Islet of Langerhans (tissue), 1 donor: ENCODE measurements at regions not wholly inside any gene's neighbourhood (a gene's known extent, or its start where the extent isn't known, plus 50 kb on each side); places are given as distances from the start of the nearest gene placed in this dataset.

Experiments used
- FAIRE-seq: peaks from one replicate; lab custom pipeline; 2011; peaks lifted over from hg19 to GRCh38; lab: Jason Lieb, UNC

DNA sequence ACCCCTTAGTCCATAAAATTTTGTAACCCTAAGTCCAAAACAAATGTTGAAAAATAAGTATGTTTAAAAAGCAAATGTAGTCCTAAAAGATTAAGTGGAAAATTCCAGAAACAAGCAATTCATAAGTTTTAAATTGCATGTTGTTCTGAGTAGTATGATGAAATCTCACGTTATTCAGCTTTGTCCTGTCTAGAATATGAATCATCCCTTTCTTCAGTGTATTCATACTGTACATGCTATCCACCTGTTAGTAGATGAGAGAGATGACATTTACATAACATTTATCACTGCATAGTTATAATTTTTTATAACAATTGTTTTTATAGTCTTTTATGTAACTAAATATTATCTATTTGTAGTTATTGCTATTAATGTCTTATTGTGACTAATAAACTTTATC, 622.3 kb upstream of the CHORDC1 start:
- peak; percentile 76 for FAIRE-seq

DNA sequence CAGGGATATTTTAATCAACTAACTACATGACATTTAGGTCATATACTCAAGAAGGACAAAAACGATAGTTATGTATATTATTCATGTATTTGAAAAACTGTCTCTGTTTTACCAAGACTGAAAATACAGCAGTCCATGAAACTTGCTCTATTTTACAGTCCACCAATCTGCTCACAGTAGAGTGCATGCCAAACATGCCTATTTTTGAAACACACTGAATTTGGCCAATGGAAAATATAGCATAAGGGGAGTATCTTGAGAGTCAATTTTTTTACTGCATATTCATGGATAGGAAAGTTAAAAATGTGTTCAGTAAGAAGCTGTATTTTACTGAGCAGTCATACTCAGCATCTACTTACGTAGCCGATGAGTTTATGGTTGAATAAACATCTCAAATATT, 621.2 kb upstream of the CHORDC1 start:
- peak; percentile 96 for FAIRE-seq

DNA sequence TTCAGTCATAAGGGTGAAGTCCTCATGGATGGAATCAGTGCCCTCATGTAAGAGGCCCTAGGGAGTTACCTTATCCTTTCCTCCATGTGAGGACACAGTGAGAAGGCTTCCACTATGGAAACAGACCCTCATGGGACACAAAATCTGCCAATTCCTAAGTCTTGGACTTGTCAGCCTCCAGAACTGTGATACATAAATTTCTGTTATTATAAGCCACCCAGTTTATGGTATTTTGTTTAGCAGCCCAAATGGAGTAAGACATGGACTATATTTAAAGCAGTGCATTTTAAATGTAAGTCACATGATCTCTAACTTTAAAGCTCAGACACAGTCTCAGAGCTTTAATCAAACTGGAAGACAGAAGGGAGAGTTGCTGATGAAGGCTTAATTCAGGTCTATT, 619.8 kb upstream of the CHORDC1 start:
- no peak for FAIRE-seq

DNA sequence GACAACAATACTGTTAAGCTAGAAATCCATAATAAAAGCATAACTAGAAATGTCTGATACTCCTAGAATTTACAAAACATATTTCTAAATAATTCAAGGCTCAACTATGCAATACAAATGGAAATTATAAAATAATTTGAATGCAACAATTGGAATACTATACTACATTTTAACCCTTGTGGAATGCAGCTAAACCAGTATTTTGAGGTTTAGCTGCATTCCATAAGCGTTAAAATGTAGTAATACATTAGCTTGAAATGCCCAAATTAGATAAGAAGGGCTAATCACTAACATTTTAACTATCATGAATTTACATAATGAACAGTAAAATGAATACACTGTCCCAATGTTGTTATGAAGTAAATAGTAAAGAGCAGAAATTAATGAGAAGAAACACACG, 617.2 kb upstream of the CHORDC1 start:
- no peak for FAIRE-seq

DNA sequence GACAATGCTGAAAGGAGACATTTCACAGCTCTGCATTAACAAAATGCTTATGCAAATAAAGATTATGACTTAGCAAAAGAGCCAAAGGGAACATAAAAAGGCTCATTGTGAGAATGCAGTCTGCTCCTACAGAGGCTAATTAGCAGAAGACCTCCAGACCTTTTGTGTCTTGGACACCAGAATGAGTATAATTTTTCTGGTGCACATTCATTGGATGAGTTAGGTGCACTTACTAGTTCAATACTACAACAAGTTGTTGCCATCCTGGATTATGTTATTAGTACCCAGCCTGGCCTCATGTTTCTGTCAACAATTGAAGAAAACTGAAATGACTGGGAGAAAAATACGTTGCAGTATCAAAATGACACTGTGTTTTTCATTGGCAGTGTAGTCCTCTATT, 613.2 kb upstream of the CHORDC1 start:
- no peak for FAIRE-seq

DNA sequence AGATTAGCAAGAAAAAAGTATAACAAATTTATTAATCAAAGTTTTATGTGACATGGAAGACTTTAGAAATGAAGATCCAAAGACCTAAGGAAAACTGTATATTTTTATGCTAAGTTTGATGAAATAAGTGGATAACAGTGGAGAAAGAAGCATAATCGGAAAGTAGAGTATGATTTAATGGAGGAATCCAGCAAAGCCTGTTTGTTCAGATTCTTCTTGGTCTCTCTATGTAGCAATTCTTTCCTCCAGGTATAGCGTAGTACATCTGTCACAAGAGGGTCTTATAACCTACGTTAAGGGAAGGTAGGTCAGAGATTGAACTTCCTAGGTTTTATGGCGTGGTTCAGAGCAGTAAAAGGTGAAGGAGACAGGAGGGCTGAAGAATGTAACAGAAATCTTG, 600.6 kb upstream of the CHORDC1 start:
- FAIRE-seq = no peak

DNA sequence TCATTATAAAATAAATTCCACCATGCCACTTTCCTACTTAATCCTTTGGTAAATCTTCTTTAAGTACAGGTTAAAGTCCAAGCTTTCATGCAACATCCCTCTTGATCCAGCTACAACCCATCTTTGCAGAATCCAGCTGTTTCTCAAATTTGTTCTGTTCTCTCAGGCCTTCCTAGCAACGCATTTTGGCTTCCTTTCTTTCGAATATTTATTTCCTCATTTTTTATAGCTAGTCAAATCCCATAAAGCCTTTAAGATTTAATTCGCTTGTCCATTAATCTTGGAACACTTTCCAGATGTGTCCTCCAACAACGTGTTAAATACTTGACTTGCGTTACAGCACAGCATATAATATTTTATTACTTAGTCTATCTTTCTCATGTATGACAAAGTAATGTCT, 600.1 kb upstream of the CHORDC1 start:
- no peak for FAIRE-seq

DNA sequence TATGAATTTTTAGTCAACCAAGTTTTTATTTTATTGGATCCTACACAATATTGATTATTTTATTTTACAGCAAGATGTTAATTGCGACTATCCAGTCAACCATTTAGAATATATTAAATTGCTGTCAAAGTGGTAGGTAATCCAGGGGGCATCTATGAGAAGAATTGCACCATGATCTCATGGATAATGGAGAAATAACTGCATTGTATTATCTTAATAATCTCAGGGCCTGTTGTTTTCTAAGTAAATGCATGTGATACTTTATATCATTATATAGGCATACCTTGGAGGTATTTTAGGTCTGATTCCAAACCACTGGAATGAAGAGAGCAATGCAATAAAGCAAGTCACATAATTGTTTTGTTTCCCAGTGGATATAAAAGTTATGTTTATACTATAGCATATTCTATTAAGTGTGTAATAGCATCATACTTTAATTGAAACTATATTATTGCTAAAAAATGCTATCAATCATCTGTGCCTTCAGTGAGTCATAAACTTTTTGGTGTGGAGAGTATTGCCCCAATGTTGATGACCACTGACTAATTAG, 595.4 kb upstream of the CHORDC1 start:
- FAIRE-seq = no peak

DNA sequence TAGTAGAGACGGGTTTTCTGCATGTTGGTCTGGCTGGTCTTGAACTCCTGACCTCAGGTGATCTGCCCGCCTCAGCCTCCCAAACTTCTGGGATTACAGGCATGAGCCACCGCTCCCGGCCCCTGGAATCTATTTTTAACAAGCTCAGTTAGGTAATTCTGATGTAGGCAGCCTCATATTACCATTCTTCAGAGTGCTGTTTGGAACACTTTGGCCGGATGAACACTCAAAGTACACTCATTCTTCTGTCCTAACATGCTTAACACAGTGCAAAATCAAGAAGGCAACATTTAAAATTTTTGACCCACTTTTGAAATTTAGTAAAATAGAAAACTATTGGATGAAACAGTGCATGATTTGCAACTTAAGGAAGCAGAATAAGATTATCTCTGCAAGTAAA, 586.7 kb upstream of the CHORDC1 start:
- FAIRE-seq = no peak

DNA sequence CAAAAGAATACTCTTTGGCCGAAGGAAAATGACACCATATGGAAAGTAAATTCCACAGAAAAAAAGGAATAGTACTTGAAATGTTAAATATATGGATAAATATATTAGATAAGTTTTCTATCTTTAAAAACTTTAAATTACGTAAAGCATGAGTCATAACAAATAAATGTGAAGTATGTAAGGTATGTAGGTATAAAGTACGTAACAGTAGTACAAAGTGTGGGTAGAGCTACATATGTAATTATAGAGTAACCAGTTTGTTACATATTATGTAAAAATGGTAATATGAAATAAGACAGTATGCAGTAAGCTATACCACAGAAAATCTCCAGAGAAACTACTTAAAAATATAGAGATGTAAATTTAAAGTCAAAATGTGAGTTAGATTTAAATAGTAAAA, 582.3 kb upstream of the CHORDC1 start:
- FAIRE-seq = no peak

DNA sequence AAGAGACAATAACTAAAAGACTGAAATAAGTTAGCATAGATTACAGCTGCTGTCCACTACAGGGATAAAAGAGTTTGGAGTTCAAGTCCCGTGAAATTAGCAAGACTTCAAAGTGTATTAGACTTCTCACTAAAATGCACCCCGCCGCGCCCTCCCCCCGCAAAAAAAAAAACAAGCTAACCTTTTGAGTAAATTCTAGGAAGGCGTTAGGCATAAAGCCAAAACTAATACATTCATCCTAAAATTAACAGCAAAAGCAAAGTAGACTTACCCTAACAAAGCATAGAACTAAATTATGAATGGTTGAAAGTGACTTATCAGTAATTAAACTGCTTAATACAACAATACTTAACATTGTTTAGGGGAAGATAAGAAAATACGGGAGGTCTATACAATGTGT, 581.0 kb upstream of the CHORDC1 start:
- FAIRE-seq = no peak

DNA sequence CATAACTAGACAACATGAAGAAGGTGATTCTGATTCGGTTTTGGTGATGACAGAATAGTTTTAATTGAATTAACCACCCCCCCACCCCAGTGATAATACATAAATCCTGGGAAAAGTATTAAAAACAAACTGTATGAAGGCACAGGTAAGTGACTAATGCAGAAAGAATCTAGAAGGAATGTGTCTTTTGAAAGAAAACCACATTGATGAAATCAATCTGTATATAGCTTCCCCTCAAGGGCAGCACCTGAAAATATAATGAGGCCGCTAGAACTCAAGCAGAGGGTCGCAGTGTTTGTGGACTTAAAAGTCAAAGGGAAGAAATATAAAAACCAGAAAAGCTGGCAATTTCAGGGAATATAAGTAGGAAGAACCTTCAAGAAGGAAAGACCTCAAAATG, 580.5 kb upstream of the CHORDC1 start:
- FAIRE-seq = no peak

DNA sequence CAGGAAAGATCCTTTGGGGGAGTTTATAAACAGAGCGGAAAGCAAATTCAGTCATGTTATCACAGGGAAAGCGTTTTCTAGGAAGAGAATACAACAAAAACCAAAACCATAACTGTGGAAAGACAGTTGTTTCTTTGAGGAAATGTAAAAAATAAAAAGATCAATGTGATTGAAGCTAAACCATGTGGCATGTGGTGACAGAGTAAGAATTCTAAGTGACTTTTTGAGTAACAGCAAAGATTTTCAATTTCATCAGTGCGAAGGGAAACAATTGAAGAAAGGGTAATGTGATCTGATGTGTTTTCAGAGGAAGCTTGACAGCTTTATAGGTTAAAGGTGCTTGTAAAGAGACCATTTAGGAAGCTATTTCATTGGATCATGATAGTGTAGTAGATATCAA, 575.9 kb upstream of the CHORDC1 start:
- no peak for FAIRE-seq

DNA sequence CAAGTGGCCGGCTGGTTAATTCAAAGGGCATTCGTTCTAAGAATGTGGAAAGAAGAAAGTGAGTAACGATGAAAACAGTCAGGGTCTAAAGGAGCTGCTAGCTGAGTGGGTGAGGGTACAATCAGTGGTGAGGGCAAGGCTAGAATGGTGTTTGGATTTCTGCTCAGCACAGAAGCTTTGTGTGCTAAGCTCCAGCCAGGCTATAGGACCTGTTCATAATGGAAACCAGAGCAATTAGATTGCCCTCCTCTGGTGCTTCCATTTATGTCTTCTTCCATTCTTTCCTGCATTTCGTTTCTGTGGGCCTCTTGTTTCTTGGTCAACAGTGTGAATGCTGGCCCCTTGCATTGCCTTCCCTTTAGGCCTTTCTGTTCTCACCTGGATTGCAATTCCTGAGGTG, 572.9 kb upstream of the CHORDC1 start:
- no peak for FAIRE-seq

DNA sequence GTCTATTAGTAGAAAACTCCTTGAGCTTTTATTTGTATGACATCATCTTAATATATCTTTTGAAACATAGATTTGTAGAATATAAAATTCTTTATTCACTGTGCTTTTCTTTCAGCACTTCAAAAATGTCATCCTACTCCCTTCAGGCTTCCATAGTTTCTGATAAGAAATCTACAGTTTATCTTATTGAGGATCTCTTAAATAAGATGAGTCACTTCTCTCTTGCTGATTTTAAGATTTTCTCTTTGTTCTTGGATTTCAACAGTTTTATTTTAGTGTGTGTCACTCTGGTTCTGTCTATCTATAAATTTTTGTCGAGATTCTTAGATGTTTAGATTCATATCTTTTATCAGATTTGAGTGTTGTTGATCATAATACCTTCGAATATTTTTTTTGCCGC, 566.1 kb upstream of the CHORDC1 start:
- FAIRE-seq = no peak

DNA sequence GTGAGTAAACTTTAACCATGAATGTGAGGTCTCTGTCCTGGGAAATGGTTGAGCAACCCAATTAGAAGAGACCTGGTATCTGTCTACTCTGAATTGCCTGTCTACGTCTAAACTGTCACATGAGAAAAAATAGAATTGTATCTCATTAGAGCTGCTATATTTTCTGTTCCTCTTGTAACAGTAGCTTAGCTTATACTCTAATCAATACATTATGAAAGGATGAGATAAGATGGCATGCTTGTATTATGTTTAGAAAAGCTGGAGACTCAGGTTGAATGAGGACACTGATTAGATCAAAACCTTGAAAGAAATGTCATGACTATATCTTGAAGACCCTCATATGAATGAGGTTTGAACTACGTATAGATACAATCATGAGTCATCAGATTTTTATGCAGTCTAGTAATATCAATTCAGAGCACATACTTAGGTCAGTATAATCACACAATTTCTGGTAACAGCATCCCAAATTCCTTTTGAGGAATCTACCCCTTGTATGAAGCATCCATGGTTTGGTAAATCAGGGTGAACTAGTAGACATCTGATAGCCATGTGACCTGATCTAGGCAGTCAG, 561.5 kb upstream of the CHORDC1 start:
- FAIRE-seq = no peak

DNA sequence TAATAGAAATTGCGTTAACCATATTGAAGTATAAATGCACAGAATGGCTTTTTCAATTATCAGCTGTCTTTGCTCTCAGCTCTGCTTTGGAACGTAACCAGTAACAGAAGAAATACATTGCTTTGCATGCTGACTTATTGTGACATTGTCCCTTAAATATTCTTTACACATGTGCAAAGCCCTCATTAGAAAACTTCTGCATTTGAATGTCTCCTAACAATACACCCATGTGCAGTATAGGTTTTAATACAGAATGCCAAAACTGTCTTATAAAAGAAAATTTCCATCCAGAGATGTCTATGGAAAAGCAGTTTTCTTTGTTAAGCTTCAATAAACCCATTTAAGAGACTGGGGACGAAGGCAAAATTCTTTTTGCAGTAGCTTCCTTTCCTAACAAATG, 560.3 kb upstream of the CHORDC1 start:
- FAIRE-seq = no peak

DNA sequence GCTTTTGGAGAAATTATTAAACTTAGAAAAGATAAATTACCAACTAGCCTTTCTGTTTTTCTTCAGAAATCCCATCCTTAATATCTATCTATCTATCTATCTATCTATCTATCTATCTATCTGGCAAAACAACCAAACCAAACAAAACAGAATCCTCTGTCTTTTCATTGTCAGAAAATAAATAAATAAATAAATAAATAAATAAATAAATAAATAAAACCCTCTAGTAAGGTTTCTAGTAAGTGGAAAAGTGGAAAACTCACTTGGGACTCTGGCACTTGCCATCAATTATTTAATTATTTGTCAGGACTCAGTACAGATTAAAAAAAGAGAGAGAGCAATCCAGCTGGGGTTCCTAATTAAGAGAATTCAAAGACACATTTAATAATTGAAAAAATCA, 556.2 kb upstream of the CHORDC1 start:
- no peak for FAIRE-seq

DNA sequence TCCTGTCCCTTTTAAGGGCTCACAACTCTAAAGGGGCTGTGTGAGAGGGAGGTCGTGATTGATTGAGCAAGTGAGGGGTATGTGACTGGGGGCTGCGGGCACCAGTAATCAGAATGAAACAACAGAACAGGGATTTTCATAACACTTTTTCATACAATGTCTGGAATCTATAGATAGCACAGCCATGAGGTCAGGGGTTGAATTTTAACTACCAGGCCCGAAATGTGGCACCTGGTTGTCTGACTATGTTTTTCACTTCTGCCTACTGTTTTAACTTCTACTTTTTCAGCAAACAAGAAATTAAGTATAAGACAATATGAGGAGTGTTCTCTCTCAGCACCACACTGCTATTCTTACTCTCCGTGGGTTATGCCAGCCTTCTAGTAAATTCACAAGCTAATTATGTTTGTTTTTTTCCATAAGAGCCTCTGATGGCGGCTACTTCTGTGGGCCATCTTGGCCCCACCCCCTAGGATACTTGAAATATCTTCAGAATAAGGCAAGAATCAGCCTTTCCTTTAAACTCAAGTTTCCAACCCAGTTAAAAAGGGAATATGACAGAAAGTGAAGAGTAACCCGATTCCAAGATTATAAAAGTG, 552.8 kb upstream of the CHORDC1 start:
- no peak for FAIRE-seq

DNA sequence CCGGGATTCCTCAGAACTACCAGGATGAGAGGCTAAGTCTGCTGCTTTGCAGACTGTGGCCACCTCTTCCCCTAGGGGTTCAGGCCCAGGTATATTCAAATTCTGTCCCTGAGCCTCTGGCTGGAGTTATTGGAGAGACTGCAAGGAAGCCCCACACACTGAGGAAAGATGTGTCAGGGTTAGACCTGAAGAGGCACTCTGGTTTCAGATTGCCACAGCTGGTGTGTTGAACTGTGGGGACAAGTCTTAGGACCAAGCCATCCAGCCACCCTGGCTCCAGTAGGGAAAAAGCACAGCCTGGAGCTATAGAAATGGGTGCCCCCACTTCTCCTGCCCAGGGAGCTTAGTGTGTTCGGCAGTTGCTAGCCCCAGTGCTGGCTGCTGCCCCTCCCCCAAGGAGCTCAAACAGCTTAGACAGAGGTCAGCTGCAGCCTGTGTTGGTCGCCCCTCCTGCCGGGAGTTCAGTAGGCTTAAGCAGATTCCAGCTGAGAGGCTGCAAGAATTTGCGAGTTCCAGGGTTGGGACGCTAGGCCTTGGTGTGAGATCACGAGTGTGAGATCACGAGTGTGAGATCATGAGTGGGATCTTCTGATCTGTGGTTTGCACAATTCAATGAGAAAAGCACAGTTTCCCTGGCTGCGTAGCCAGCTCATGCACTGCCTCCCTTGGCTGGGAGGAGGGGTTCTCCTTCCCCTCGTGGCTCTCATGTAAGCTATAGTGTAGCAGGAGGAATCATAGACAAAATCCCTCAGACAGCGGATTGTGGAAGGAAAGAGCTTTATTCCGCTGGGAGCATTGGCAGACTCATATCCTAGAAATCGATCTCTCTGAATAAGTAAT, 552.1 kb upstream of the CHORDC1 start:
- FAIRE-seq = no peak

DNA sequence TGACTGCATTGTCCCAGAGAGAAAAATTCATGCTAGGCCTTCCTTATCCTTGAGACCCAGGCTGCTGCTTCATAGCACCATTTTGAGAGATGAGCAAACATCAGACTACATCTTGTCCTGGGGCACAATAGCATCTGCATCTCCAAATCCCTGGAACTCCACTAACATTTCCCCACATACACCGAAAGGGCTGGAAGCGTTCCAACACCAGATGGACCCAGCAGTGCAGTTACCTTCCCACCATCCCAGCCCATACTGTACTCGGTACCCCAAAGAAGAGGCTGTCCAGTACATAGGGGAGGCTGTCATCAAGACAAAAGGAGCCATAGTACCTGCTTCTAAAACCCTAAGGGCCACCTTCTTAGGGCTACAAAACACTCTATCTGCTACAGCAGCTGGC, 547.2 kb upstream of the CHORDC1 start:
- FAIRE-seq = no peak

DNA sequence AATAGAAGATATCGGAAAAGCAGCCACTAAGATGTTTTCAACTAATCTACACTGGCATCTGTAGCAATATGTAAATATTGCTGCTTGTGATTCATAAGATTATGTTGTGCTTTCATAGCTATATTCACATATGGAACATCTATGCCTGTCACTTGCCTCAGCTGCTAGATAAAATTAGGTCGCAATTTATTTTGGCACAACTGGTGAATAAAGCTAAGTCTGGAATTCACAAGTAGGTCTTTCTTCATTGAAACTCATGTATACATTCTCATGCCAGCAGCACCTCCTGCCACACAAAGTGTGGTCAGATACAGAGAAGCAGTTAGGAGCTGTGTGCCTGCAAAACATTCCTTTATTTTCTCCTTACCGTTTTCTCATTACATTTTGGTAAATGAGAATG, 543.3 kb upstream of the CHORDC1 start:
- FAIRE-seq = no peak

DNA sequence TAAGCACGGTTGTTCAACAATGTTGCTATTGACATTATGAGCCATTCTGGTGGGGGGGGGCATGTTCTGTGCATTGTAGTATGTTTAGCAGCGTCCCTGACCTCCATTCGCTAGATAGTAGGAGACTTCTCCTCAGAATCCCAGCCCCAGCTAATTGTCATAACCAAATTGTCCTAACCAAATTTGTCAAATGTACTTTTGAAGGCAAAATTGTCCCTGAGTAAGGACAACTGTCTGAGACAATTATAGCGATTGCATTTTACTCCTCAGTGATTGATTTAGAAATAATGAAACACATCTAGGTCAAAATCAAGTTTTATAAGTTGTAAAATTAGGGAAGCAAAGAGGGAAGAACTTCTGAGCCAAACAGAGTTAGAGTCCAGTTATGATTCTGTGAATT, 541.8 kb upstream of the CHORDC1 start:
- FAIRE-seq = no peak
